ENCODE measurements at regions not wholly inside any gene's neighbourhood (a gene's known extent, or its start where the extent isn't known, plus 50 kb on each side); places are given as distances from the start of the nearest gene placed in this dataset.

DNA sequence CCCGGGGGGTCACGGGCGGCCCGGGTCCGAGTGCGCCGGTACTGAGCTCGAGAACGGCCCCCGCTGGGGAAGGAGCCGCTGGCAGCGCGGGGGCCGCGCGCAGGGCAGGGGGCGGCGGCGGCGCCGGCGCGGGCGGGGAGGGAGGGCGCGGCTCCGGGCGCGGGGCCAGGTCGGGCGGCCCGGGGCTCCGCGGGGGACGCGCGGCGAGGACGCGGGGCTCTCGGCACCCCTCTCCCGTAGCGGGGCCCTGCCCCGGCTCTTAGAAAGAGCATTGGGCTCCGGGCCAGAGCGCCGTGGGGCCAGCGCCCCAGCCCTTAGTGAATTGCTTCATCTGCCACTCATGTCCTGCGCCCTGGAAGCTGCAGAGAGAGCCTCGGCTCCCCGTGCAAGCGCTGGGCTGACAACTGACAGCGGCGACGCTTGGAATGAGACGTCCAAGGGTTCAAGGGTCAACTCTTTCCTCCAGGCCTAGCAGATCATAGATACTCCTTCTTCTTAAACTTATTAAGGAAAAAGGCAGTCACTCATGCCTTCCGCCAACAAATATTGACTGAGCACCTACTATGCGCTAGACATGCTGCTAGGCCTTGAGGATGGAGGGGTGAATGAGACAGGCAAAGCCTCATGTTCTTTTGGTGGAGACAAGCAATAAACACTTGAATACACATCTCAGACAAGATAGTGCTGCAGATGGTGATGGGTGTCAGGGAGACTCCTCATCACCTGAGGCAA lies 140.8 kb downstream of the SMAD6 start:
- intact Hi-C loops (cut with DNase I) = no loop called here
- H3K27ac ChIP-seq = peak overlapping the region; percentile 59
- no peaks in the 10 kb centered on the region for H3K27me3 ChIP-seq
- peak; percentile 76 for DNase-seq
- no peaks in the 10 kb centered on the region for H3K4me1 ChIP-seq
- peak overlapping the region; percentile 43 for H3K4me3 ChIP-seq
- no peaks in the 10 kb centered on the region for H3K36me3 ChIP-seq
- TF ChIP-seq, protein P1, sequence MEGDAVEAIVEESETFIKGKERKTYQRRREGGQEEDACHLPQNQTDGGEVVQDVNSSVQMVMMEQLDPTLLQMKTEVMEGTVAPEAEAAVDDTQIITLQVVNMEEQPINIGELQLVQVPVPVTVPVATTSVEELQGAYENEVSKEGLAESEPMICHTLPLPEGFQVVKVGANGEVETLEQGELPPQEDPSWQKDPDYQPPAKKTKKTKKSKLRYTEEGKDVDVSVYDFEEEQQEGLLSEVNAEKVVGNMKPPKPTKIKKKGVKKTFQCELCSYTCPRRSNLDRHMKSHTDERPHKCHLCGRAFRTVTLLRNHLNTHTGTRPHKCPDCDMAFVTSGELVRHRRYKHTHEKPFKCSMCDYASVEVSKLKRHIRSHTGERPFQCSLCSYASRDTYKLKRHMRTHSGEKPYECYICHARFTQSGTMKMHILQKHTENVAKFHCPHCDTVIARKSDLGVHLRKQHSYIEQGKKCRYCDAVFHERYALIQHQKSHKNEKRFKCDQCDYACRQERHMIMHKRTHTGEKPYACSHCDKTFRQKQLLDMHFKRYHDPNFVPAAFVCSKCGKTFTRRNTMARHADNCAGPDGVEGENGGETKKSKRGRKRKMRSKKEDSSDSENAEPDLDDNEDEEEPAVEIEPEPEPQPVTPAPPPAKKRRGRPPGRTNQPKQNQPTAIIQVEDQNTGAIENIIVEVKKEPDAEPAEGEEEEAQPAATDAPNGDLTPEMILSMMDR (IDR thresholded peaks at IDR 0.05) = no peak
- H3K9ac ChIP-seq (ENCODE audit: low read depth in 2 of 2, low read length in 2 of 2) = peak overlapping the region in 1 of 2 donors; percentile 15
- no peaks in the 10 kb centered on the region for H3K9me3 ChIP-seq

DNA sequence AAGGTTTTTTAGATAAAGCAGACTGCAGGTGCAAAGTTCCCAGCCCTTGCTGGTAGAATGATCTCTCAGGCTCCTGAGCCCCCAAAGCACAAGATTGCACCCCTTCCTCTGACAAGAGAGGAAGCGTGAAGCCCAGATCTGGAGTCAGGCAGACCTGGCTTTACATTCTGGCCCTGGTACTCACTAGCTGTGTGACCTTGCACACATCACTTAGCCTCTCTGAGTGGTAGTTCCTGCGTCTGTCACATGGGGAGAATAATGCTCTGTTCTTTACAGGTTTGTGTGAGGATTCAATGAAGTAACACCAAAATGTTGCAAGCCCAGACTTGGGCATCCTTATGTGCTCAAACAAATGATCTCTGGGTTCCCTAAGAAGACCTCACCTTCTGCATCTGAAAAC lies 141.5 kb downstream of the SMAD6 start:
- no peak overlapping the region for H3K9ac ChIP-seq (ENCODE audit: low read depth in 2 of 2, low read length in 2 of 2)
- no peaks in the 10 kb centered on the region for H3K36me3 ChIP-seq
- no peaks in the 10 kb centered on the region for H3K4me1 ChIP-seq
- no peak for DNase-seq
- TF ChIP-seq, protein P1 (IDR thresholded peaks at IDR 0.05) = no peak
- no peaks in the 10 kb centered on the region for H3K27me3 ChIP-seq
- H3K27ac ChIP-seq = no peak overlapping the region
- no peak overlapping the region for H3K4me3 ChIP-seq
- H3K9me3 ChIP-seq = no peaks in the 10 kb centered on the region
- intact Hi-C loops (cut with DNase I) = no loop called here

DNA sequence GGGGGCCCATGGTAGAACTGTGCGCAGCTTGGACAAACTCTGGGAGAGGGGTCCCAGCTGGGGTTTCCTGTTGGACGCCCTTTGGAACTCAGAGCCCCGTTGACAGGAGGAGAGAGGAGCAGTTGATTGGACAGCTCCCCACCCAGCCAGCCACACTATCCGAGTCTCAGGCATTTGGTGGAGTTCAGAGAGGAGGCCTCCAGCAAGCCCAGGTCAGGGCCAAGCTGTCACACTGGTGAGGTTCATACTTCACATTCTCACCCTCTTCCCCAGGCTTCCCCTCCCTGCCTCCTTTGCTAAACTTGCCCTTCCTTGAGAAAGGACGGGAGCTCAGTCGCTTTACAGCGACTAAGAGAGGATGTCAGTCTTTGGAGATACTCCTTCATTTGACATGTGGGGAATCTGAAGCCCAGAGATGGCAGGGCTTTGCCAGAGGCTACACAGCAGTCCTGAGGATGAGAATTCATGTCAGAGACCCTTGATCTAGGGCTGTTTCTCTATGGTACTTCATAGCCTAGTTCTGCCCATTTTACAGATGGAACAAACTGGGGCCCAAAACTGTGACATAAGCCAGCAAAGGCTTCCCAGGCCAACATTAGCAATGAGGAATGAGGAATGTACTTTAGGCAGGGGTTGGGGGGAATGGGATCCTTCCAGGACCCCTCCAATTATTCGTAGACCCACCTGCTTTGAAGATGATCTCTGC lies 142.2 kb downstream of the SMAD6 start:
- no peak overlapping the region for H3K27ac ChIP-seq
- intact Hi-C loops (cut with DNase I) = no loop called here
- TF ChIP-seq, protein P1 (IDR thresholded peaks at IDR 0.05) = no peak

DNA sequence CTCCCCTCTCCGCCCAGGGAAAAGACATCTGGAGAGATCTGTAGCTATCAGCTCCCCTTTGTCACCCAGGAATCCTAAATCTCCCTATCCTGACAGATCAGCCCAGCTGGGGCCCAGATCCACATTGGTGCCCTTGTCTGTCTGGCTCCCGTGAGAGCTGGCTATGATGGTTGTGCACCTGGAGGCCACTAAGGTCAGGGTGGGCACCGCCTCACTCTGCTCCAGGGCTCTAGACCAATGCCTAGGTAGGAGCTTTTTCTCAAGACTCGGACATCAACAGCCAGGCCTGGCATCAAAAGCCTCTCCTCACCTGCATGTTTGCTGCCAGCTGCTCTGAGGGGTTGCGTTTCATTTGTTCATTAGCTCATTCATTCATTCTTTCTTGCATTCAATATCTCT lies 142.7 kb downstream of the SMAD6 start:
- Histone ChIP-seq H3K27ac (no peak overlapping the region), H3K27me3 (no peaks in the 10 kb centered on the region), H3K4me3 (no peak overlapping the region), H3K4me1 (no peaks in the 10 kb centered on the region), H3K9me3 (no peaks in the 10 kb centered on the region), H3K9ac (ENCODE audit: low read depth in 2 of 2, low read length in 2 of 2) (no peak overlapping the region), H3K36me3 (no peaks in the 10 kb centered on the region)
- TF ChIP-seq, protein P1 (IDR thresholded peaks at IDR 0.05) = no peak
- DNase-seq = no peak
- intact Hi-C loops (cut with DNase I) = loop anchor here (5.0 kb wide), 1 partner anchor 67 kb away; no protein-coding TSS in a partner anchor

More for the DNA sequence above, 142.2 kb downstream of the SMAD6 start:
- no peak for DNase-seq
- Histone ChIP-seq H3K36me3 (no peaks in the 10 kb centered on the region), H3K4me1 (no peaks in the 10 kb centered on the region), H3K27me3 (no peaks in the 10 kb centered on the region), H3K9ac (ENCODE audit: low read depth in 2 of 2, low read length in 2 of 2) (no peak overlapping the region), H3K9me3 (no peaks in the 10 kb centered on the region), H3K4me3 (no peak overlapping the region)

DNA sequence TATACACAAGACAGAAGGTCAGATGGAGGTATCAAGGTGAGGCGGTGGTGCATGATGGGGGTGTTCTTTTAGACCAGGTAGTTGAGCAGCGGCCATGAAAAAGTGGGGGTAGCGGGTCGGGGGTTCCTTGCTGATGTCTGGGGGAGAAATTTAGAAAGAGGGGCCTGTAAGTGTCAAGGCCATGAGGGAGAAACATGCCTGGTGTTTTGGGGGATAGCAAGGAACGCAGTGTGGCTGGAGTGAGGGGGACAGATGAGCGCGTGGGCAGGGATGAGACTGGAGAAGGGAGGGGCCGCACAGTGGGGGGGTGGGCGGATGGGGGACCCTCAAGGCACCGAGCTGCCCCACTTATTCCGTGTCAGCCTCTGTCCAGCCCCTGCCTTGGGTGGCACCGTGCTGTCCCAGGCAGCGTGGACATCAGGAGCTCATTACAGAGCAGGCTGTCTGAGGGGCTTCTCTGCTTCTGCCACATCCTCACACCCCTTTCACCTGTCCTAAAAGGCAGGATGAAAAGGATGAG lies 143.3 kb downstream of the SMAD6 start:
- DNase-seq = no peak
- no peaks in the 10 kb centered on the region for H3K4me1 ChIP-seq
- no peak overlapping the region for H3K27ac ChIP-seq
- H3K9me3 ChIP-seq = no peaks in the 10 kb centered on the region
- intact Hi-C loops (cut with DNase I) = loop anchor here (5.0 kb wide), 1 partner anchor 68 kb away; no protein-coding TSS in a partner anchor
- no peak overlapping the region for H3K9ac ChIP-seq (ENCODE audit: low read depth in 2 of 2, low read length in 2 of 2)
- no peak overlapping the region for H3K4me3 ChIP-seq
- no peaks in the 10 kb centered on the region for H3K27me3 ChIP-seq
- TF ChIP-seq, protein P1 (IDR thresholded peaks at IDR 0.05) = no peak
- no peaks in the 10 kb centered on the region for H3K36me3 ChIP-seq
